Stimulated activated CD4-positive, alpha-beta T cell treated with anti-CD3 and anti-CD28 coated beads, Interleukin-4, amount 100 ng/mL, for 4 hours (primary cell): ENCODE measurements at regions not wholly inside any gene's neighbourhood (a gene's known extent, or its start where the extent isn't known, plus 50 kb on each side); places are given as distances from the start of the nearest gene placed in this dataset.
"Not testable (repeated sequence)": the region's sequence is repeated elsewhere in the genome, so short reads cannot be mapped to it uniquely, and the experiment has no call there.

Source experiments
- DNase-seq, 2 experiments: peaks; one replicate each; pipeline ENCODE4 v3.0.0-alpha.2; 2020

- no peak for DNase-seq
These were observed 209.3 kb upstream of the POGK start for GRCh38 chr1:166629946-166630345.

GRCh38 chr1:166630369-166630768 lies 208.9 kb upstream of the POGK start:
- no peak for DNase-seq

GRCh38 chr1:166638137-166638536 lies 201.1 kb upstream of the POGK start:
- no peak for DNase-seq

GRCh38 chr1:166657228-166657627 lies 182.0 kb upstream of the POGK start:
- DNase-seq = not testable (repeated sequence)

- DNase-seq = not testable (repeated sequence)
These were observed 172.5 kb upstream of the POGK start for GRCh38 chr1:166666790-166667189.

GRCh38 chr1:166667600-166667999 lies 171.7 kb upstream of the POGK start:
- DNase-seq = not testable (repeated sequence)

- DNase-seq = no peak
These were observed 167.6 kb upstream of the POGK start for GRCh38 chr1:166671627-166672026.

- no peak for DNase-seq
These were observed 165.6 kb upstream of the POGK start for GRCh38 chr1:166673722-166674121.

GRCh38 chr1:166675213-166675612 lies 164.1 kb upstream of the POGK start:
- DNase-seq = no peak

GRCh38 chr1:166676981-166677380 lies 162.3 kb upstream of the POGK start:
- no peak for DNase-seq

- no peak for DNase-seq
These were observed 159.9 kb upstream of the POGK start for GRCh38 chr1:166679369-166679768.

GRCh38 chr1:166682588-166682987 lies 156.7 kb upstream of the POGK start:
- no peak for DNase-seq

GRCh38 chr1:166684669-166685068 lies 154.6 kb upstream of the POGK start:
- not testable (repeated sequence) for DNase-seq

- no peak for DNase-seq
These were observed 154.1 kb upstream of the POGK start for GRCh38 chr1:166685200-166685599.

- DNase-seq = not testable (repeated sequence)
These were observed 153.4 kb upstream of the POGK start for GRCh38 chr1:166685891-166686290.

- not testable (repeated sequence) for DNase-seq
These were observed 148.7 kb upstream of the POGK start for GRCh38 chr1:166690596-166690995.

GRCh38 chr1:166691476-166691875 lies 147.8 kb upstream of the POGK start:
- DNase-seq = no peak

- no peak for DNase-seq
These were observed 146.9 kb upstream of the POGK start for GRCh38 chr1:166692346-166692745.

GRCh38 chr1:166693158-166693557 lies 146.1 kb upstream of the POGK start:
- DNase-seq = no peak

- DNase-seq = no peak
These were observed 145.5 kb upstream of the POGK start for GRCh38 chr1:166693673-166694297.

- DNase-seq = no peak
These were observed 144.2 kb upstream of the POGK start for GRCh38 chr1:166695115-166695514.

GRCh38 chr1:166695834-166696233 lies 143.4 kb upstream of the POGK start:
- DNase-seq = not testable (repeated sequence)

- DNase-seq = no peak
These were observed 140.5 kb upstream of the POGK start for GRCh38 chr1:166698771-166699170.

- no peak for DNase-seq
These were observed 139.7 kb upstream of the POGK start for GRCh38 chr1:166699613-166700012.

- no peak for DNase-seq
These were observed 138.6 kb upstream of the POGK start for GRCh38 chr1:166700696-166701095.
